ENCODE measurements at regions not wholly inside any gene's neighbourhood (a gene's known extent, or its start where the extent isn't known, plus 50 kb on each side); places are given as distances from the start of the nearest gene placed in this dataset.

DNA sequence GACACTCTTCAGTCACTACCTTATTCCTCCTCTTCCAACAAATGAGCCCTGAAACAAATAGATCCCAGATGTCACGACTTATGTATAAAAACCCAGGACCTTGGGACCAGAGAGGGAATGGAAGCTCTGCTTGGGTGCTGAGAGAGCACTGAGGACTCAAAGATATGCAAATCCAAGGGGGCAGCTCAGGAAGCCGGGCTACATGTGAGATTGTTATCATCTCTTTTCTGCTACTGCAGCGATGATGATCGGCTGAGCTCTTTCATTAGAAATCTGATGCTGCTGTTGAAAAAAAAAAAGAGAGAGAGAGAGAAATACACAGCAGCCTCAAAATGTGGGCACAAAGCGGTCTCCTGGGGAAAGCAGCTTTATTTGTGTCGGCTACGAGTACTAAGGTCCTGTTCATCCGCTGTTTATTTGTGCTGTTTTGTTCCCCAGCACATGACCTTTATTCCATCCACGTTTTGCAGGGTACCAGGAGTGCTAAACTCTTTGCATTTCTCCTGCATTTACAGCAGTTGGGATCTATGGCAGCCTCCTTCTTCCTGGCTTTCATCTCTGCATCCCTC lies 120.2 kb downstream of the TRIM29 start:
- TF ChIP-seq, protein P1, sequence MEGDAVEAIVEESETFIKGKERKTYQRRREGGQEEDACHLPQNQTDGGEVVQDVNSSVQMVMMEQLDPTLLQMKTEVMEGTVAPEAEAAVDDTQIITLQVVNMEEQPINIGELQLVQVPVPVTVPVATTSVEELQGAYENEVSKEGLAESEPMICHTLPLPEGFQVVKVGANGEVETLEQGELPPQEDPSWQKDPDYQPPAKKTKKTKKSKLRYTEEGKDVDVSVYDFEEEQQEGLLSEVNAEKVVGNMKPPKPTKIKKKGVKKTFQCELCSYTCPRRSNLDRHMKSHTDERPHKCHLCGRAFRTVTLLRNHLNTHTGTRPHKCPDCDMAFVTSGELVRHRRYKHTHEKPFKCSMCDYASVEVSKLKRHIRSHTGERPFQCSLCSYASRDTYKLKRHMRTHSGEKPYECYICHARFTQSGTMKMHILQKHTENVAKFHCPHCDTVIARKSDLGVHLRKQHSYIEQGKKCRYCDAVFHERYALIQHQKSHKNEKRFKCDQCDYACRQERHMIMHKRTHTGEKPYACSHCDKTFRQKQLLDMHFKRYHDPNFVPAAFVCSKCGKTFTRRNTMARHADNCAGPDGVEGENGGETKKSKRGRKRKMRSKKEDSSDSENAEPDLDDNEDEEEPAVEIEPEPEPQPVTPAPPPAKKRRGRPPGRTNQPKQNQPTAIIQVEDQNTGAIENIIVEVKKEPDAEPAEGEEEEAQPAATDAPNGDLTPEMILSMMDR (IDR thresholded peaks at IDR 0.05; ENCODE audit: low read length): no peak
- no peak for TF ChIP-seq EZH2 (IDR thresholded peaks at IDR 0.05; ENCODE audit: borderline replicate concordance, low read length)

Data from OCI-LY1 (cell line).